NCI-H1930 (cell line): ENCODE measurements at regions not wholly inside any gene's neighbourhood (a gene's known extent, or its start where the extent isn't known, plus 50 kb on each side); places are given as distances from the start of the nearest gene placed in this dataset.

Source experiments
- DNase-seq, 2 experiments: peaks; one replicate each; lab custom pipeline; 2025; lab: John Stamatoyannopoulos, UW

GRCh38 chr3:76429581-76430177 is 610.2 kb upstream of the ROBO2 start:
- no peak for DNase-seq

- no peak for DNase-seq
Observed at GRCh38 chr3:76432396-76432795, 607.5 kb upstream of the ROBO2 start.

- no peak for DNase-seq
Observed at GRCh38 chr3:76436894-76437293, 603.0 kb upstream of the ROBO2 start.

GRCh38 chr3:76438971-76439370 is 600.9 kb upstream of the ROBO2 start:
- no peak for DNase-seq

GRCh38 chr3:76442374-76442915 is 597.5 kb upstream of the ROBO2 start:
- DNase-seq = no peak

GRCh38 chr3:76456322-76456721 is 583.6 kb upstream of the ROBO2 start:
- no peak for DNase-seq

GRCh38 chr3:76463501-76463900 is 576.4 kb upstream of the ROBO2 start:
- DNase-seq = no peak

- no peak for DNase-seq
Observed at GRCh38 chr3:76470285-76470684, 569.6 kb upstream of the ROBO2 start.

GRCh38 chr3:76474632-76475031 is 565.3 kb upstream of the ROBO2 start:
- DNase-seq = no peak

- DNase-seq = no peak
Observed at GRCh38 chr3:76479161-76479650, 560.7 kb upstream of the ROBO2 start.

- peak in 1 of 2 experiments; percentile 1 for DNase-seq
Observed at GRCh38 chr3:76482510-76482909, 557.4 kb upstream of the ROBO2 start.

- DNase-seq = no peak
Observed at GRCh38 chr3:76487446-76487845, 552.5 kb upstream of the ROBO2 start.

GRCh38 chr3:76490064-76490463 is 549.8 kb upstream of the ROBO2 start:
- DNase-seq = no peak

GRCh38 chr3:76495216-76495615 is 544.7 kb upstream of the ROBO2 start:
- DNase-seq = no peak

- no peak for DNase-seq
Observed at GRCh38 chr3:76497636-76498035, 542.3 kb upstream of the ROBO2 start.

GRCh38 chr3:76500746-76501275 is 539.1 kb upstream of the ROBO2 start:
- no peak for DNase-seq

- no peak for DNase-seq
Observed at GRCh38 chr3:76501315-76501714, 538.6 kb upstream of the ROBO2 start.

- no peak for DNase-seq
Observed at GRCh38 chr3:76502076-76502475, 537.8 kb upstream of the ROBO2 start.

GRCh38 chr3:76505202-76505845 is 534.6 kb upstream of the ROBO2 start:
- DNase-seq = no peak

GRCh38 chr3:76509179-76509830 is 530.6 kb upstream of the ROBO2 start:
- DNase-seq = no peak

GRCh38 chr3:76514836-76515235 is 525.1 kb upstream of the ROBO2 start:
- no peak for DNase-seq

- no peak for DNase-seq
Observed at GRCh38 chr3:76523337-76523736, 516.6 kb upstream of the ROBO2 start.

- DNase-seq = no peak
Observed at GRCh38 chr3:76525726-76526125, 514.2 kb upstream of the ROBO2 start.
